HCT116 (cell line): ENCODE measurements at regions not wholly inside any gene's neighbourhood (a gene's known extent, or its start where the extent isn't known, plus 50 kb on each side); places are given as distances from the start of the nearest gene placed in this dataset.

Experiments
- ATAC-seq: fragments of 200-7000 bp; cut with Tn5 transposase; 2 replicates; pipeline ENCODE4 v1.9.1; 2020; ENCODE audit warnings: mild to moderate bottlenecking, moderate library complexity
- BruUV-seq: library from RNA; stranded (reverse); fragments of 400-500 nt; replicated peaks from 2 replicates; lab custom pipeline; 2021; lab: Mats Ljungman, UMichigan
- CTCF ChIA-PET: fragments of 300-600 bp; sonication (Branson Sonifier 250); formaldehyde crosslinking; loops from one replicate; lab custom pipeline; 2021; ENCODE audit warnings: antibody characterized with exemption; lab: Charles Lee
- POLR2A ChIA-PET: fragments of 300-600, 350-600 bp; sonication (Branson Sonifier 250); formaldehyde crosslinking; loops from one replicate; lab custom pipeline; 2021; ENCODE audit warnings: antibody characterized with exemption; lab: Charles Lee
- RAD21 ChIA-PET, 2 experiments: fragments of 300-600 bp; sonication (Branson Sonifier 250); formaldehyde crosslinking; loops; one replicate each; lab custom pipeline; 2023; ENCODE audit warnings: low total read pairs in 2 of 2; ENCODE audit not compliant: uncharacterized antibody in 2 of 2, unreplicated experiment in 2 of 2, low non-redundant PET in 1 of 2; lab: Charles Lee
- DNase-seq: peaks from one replicate; pipeline ENCODE4 v3.0.0-alpha.2; 2010; ENCODE audit warnings: low read depth, low spot score
- H2AFZ ChIP-seq: fragments of 200-600 bp; shearing (Covaris generic), sonication (generic); 2 replicates; pipeline ENCODE4 v1.6.1; 2017; ENCODE audit warnings: low read depth, mixed run types, mixed read lengths, antibody characterized with exemption, low read length; ENCODE audit not compliant: poor library complexity, severe bottlenecking
- H3K27ac ChIP-seq: 2 replicates; pipeline ENCODE4 v1.5.1; 2012; ENCODE audit warnings: low read depth, low read length
- H3K27me3 ChIP-seq: fragments of 200-600 bp; sonication (generic); 2 replicates; pipeline ENCODE4 v1.6.1; 2016; ENCODE audit warnings: mixed run types, low read length, mixed read lengths; ENCODE audit not compliant: insufficient read depth
- H3K36me3 ChIP-seq, 2 experiments: fragments of 200-500 bp in 1 of 2; fragments of 200-600 bp in 1 of 2; sonication (Bioruptor generic) in 1 of 2; sonication (generic) in 1 of 2; 2 replicates each; pipeline versions ENCODE4 v1.5.1 to v1.6.1; 2014 to 2016; ENCODE audit warnings: low read length in 2 of 2, inconsistent platforms in 1 of 2, mixed read lengths in 1 of 2, mixed run types in 1 of 2; ENCODE audit not compliant: insufficient read depth in 2 of 2, control insufficient read depth in 1 of 2
- H3K4me1 ChIP-seq, 2 experiments: fragments of 200-600 bp in 1 of 2; sonication (generic) in 1 of 2; 2 replicates each; pipeline versions ENCODE4 v1.5.1 to v1.6.1; 2012 to 2017; ENCODE audit warnings: low read length in 2 of 2, inconsistent platforms in 1 of 2, mild to moderate bottlenecking in 1 of 2, mixed read lengths in 1 of 2, mixed run types in 1 of 2, moderate library complexity in 1 of 2; ENCODE audit not compliant: insufficient read depth in 2 of 2, control insufficient read depth in 1 of 2
- H3K4me2 ChIP-seq: fragments of 200-600 bp; sonication (generic); 2 replicates; pipeline ENCODE4 v1.6.1; 2017; ENCODE audit warnings: mixed run types, low read length, mixed read lengths
- H3K4me3 ChIP-seq, 2 experiments: fragments of 200-600 bp in 1 of 2; sonication (generic) in 1 of 2; replicated peaks in 1 of 2; 2 replicates each; pipeline ENCODE4 v1.5.1; 2011 to 2016; ENCODE audit warnings: low read length in 2 of 2, control low read depth in 1 of 2, low read depth in 1 of 2, mild to moderate bottlenecking in 1 of 2, mixed read lengths in 1 of 2, mixed run types in 1 of 2
- H3K79me2 ChIP-seq: fragments of 200-600 bp; sonication (generic); 2 replicates; pipeline ENCODE4 v1.6.1; 2017; ENCODE audit warnings: mild to moderate bottlenecking, mixed run types, low read length, moderate library complexity, mixed read lengths; ENCODE audit not compliant: insufficient read depth
- H3K9ac ChIP-seq: fragments of 200-600 bp; sonication (generic); 2 replicates; pipeline ENCODE4 v1.6.1; 2016; ENCODE audit warnings: low read length, mixed read lengths
- H3K9me2 ChIP-seq: fragments of 200-600 bp; sonication (generic), shearing (Covaris generic); 2 replicates; pipeline ENCODE4 v1.6.1; 2017; ENCODE audit warnings: mixed run types, mild to moderate bottlenecking, moderate library complexity; ENCODE audit not compliant: insufficient read depth
- H3K9me3 ChIP-seq, 2 experiments: fragments of 200-500 bp in 1 of 2; fragments of 200-600 bp in 1 of 2; sonication (Bioruptor generic) in 1 of 2; sonication (generic) in 1 of 2; 2 replicates each; pipeline ENCODE4 v1.6.1; 2014 to 2017; ENCODE audit warnings: low read length in 2 of 2, mixed read lengths in 2 of 2, inconsistent platforms in 1 of 2, low read depth in 1 of 2, mild to moderate bottlenecking in 1 of 2, mixed run types in 1 of 2, moderate library complexity in 1 of 2; ENCODE audit not compliant: control insufficient read depth in 1 of 2, insufficient read depth in 1 of 2
- H4K20me1 ChIP-seq: fragments of 200-600 bp; sonication (generic), shearing (Covaris generic); 2 replicates; pipeline ENCODE4 v1.6.1; 2017; ENCODE audit warnings: mixed run types, mild to moderate bottlenecking, moderate library complexity; ENCODE audit not compliant: insufficient read depth
- ATF3 ChIP-seq: IDR thresholded peaks from 2 replicates; pipeline ENCODE4 v1.6.1; 2012
- CBX3 ChIP-seq: IDR thresholded peaks from 2 replicates; pipeline ENCODE4 v1.6.1; 2012; ENCODE audit warnings: low read depth
- CTCF ChIP-seq, 3 experiments: fragments of 200-600 bp in 1 of 3; sonication (generic) in 1 of 3; IDR thresholded peaks in 2 of 3; conservative IDR thresholded peaks in 1 of 3; 2 replicates each; pipeline ENCODE4 v1.5.1; 2012 to 2017; ENCODE audit warnings: low read depth in 2 of 3, low read length in 2 of 3, antibody characterized with exemption in 1 of 3, borderline replicate concordance in 1 of 3, control low read depth in 1 of 3, mild to moderate bottlenecking in 1 of 3, mixed read lengths in 1 of 3, mixed run types in 1 of 3, moderate library complexity in 1 of 3; ENCODE audit not compliant: insufficient read depth in 1 of 3
- EGR1 ChIP-seq: IDR thresholded peaks from 2 replicates; pipeline ENCODE4 v1.6.1; 2012; ENCODE audit warnings: low read depth
- MAX ChIP-seq: IDR thresholded peaks from 2 replicates; pipeline ENCODE4 v1.6.1; 2012
- RAD21 ChIP-seq: IDR thresholded peaks from 2 replicates; pipeline ENCODE4 v1.6.1; 2012; ENCODE audit warnings: low read depth, mild to moderate bottlenecking
- REST ChIP-seq: IDR thresholded peaks from 2 replicates; pipeline ENCODE4 v1.6.1; 2012; ENCODE audit warnings: low read depth
- YY1 ChIP-seq: IDR thresholded peaks from 2 replicates; pipeline ENCODE4 v1.6.1; 2011; ENCODE audit warnings: low read length, low read depth, moderate library complexity, mild to moderate bottlenecking; ENCODE audit not compliant: insufficient replicate concordance; ENCODE audit errors: extremely low read depth
- ZFX ChIP-seq: fragments of 450-650 bp; IDR thresholded peaks from 2 replicates; pipeline ENCODE4 v1.6.1; 2017
- intact Hi-C: fragments of 100-400 bp; cut with micrococcal nuclease; formaldehyde crosslinking; loops from 2 replicates; pipeline ENCODE4 v1.10.0; 2022

GRCh38 chr2:64932116-64932370, 57.2 kb upstream of the SLC1A4 start:
- ChIA-PET POLR2A (no interaction called here), RAD21 (no interaction called here), CTCF (no interaction called here)
- no peak overlapping the region for H2AFZ ChIP-seq
- H3K9ac ChIP-seq: no peak overlapping the region
- H3K4me1 ChIP-seq: no peaks in the 10 kb centered on the region
- no peak overlapping the region for H3K27ac ChIP-seq
- H3K9me3 ChIP-seq: no peaks in the 10 kb centered on the region
- ATAC-seq: no peak
- DNase-seq: no peak
- H3K9me2 ChIP-seq: no peaks in the 10 kb centered on the region
- no peaks in the 10 kb centered on the region for H3K36me3 ChIP-seq
- no peaks in the 10 kb centered on the region for H3K27me3 ChIP-seq
- BruUV-seq: no TSS peak
- no peaks in the 10 kb centered on the region for H4K20me1 ChIP-seq
- no peak overlapping the region for H3K4me2 ChIP-seq
- TF ChIP-seq ATF3: no peak
- TF ChIP-seq ZFX: no peak
- no peak for TF ChIP-seq YY1
- no peak for TF ChIP-seq CBX3
- no peak for TF ChIP-seq REST
- no peak overlapping the region for H3K4me3 ChIP-seq
- H3K79me2 ChIP-seq: no peaks in the 10 kb centered on the region
- intact Hi-C loops: no loop called here

GRCh38 chr2:64932371-64933216, 56.6 kb upstream of the SLC1A4 start:
- H3K9me3 ChIP-seq: no peaks in the 10 kb centered on the region
- no peaks in the 10 kb centered on the region for H3K79me2 ChIP-seq
- no peaks in the 10 kb centered on the region for H3K27me3 ChIP-seq
- no peak overlapping the region for H3K4me2 ChIP-seq
- DNase-seq (no peak), ATAC-seq (no peak)
- no peaks in the 10 kb centered on the region for H4K20me1 ChIP-seq
- no peaks in the 10 kb centered on the region for H3K9me2 ChIP-seq
- CTCF ChIA-PET: no interaction called here
- no peak overlapping the region for H3K9ac ChIP-seq
- intact Hi-C loops: no loop called here
- no peak overlapping the region for H3K27ac ChIP-seq
- RAD21 ChIA-PET: no interaction called here
- BruUV-seq: no TSS peak
- POLR2A ChIA-PET: no interaction called here
- H2AFZ ChIP-seq: no peak overlapping the region
- H3K4me1 ChIP-seq: no peaks in the 10 kb centered on the region
- no peaks in the 10 kb centered on the region for H3K36me3 ChIP-seq
- no peak overlapping the region for H3K4me3 ChIP-seq
- TF ChIP-seq MAX (no peak), CBX3 (no peak), CTCF (IDR thresholded peaks at IDR 0.05 in 2 of 3, conservative IDR thresholded peaks at IDR 0.05 in 1 of 3; ENCODE audit: borderline replicate concordance in 1 of 3, insufficient read depth in 1 of 3, low read depth in 2 of 3, low read length in 2 of 3) (no peak), EGR1 (no peak), REST (no peak), RAD21 (no peak)
